T-helper 2 cell treated with Interferon-gamma antibody and Interleukin-4, amounts not matched to agents 5 μg/mL and 100 μg/mL, for 36 hours (primary cell): ENCODE measurements at regions not wholly inside any gene's neighbourhood (a gene's known extent, or its start where the extent isn't known, plus 50 kb on each side); places are given as distances from the start of the nearest gene placed in this dataset.

Source experiments
- DNase-seq: peaks from one replicate; pipeline ENCODE4 v3.0.0; 2021; ENCODE audit warnings: low spot score
- H3K27ac Mint-ChIP-seq: one replicate; pipeline ENCODE4 v1.8.0; 2021; ENCODE audit warnings: mild to moderate bottlenecking, mixed read lengths
- H3K27me3 Mint-ChIP-seq: one replicate; pipeline ENCODE4 v1.8.0; 2021; ENCODE audit warnings: low read depth, mixed read lengths
- H3K36me3 Mint-ChIP-seq: one replicate; pipeline ENCODE4 v1.8.0; 2021; ENCODE audit warnings: low read depth, mixed read lengths
- H3K4me1 Mint-ChIP-seq: one replicate; pipeline ENCODE4 v1.8.0; 2021; ENCODE audit warnings: low read depth, mixed read lengths
- H3K4me3 Mint-ChIP-seq: one replicate; pipeline ENCODE4 v1.8.0; 2022; ENCODE audit warnings: mild to moderate bottlenecking, moderate library complexity, mixed read lengths
- H3K9me3 Mint-ChIP-seq: one replicate; pipeline ENCODE4 v1.8.0; 2021; ENCODE audit warnings: mixed read lengths

- Mint-ChIP-seq H3K36me3 (no peaks in the 10 kb centered on the region), H3K27ac (no peak overlapping the region), H3K4me3 (no peak overlapping the region), H3K4me1 (peaks cover 5% of the 10 kb centered on the region), H3K27me3 (no peaks in the 10 kb centered on the region), H3K9me3 (peaks cover 9% of the 10 kb centered on the region)
- no peak for DNase-seq
Measured at GRCh38 chr14:58826845-58827686, 189.3 kb downstream of the DACT1 start.

- H3K4me1 Mint-ChIP-seq, result peaks cover 5% of the 10 kb centered on the region
- no peak for DNase-seq
- H3K27ac Mint-ChIP-seq, result no peak overlapping the region
- H3K27me3 Mint-ChIP-seq, result no peaks in the 10 kb centered on the region
- no peak overlapping the region for H3K4me3 Mint-ChIP-seq
- H3K9me3 Mint-ChIP-seq, result peaks cover 9% of the 10 kb centered on the region
- no peaks in the 10 kb centered on the region for H3K36me3 Mint-ChIP-seq
Measured at GRCh38 chr14:58828298-58828697, 190.5 kb downstream of the DACT1 start.

GRCh38 chr14:58829594-58829993 is 191.8 kb downstream of the DACT1 start:
- Mint-ChIP-seq H3K4me1 (peaks cover 5% of the 10 kb centered on the region), H3K27ac (no peak overlapping the region), H3K36me3 (no peaks in the 10 kb centered on the region), H3K27me3 (no peaks in the 10 kb centered on the region), H3K4me3 (no peak overlapping the region), H3K9me3 (peaks cover 9% of the 10 kb centered on the region)
- no peak for DNase-seq

GRCh38 chr14:58830121-58830520 is 192.4 kb downstream of the DACT1 start:
- no peak for DNase-seq
- H3K27me3 Mint-ChIP-seq, result no peaks in the 10 kb centered on the region
- peaks cover 5% of the 10 kb centered on the region for H3K4me1 Mint-ChIP-seq
- peaks cover 9% of the 10 kb centered on the region for H3K9me3 Mint-ChIP-seq
- no peak overlapping the region for H3K27ac Mint-ChIP-seq
- no peak overlapping the region for H3K4me3 Mint-ChIP-seq
- no peaks in the 10 kb centered on the region for H3K36me3 Mint-ChIP-seq

- DNase-seq, result no peak
- no peak overlapping the region for H3K27ac Mint-ChIP-seq
- no peaks in the 10 kb centered on the region for H3K36me3 Mint-ChIP-seq
- no peaks in the 10 kb centered on the region for H3K9me3 Mint-ChIP-seq
- peaks cover 5% of the 10 kb centered on the region for H3K4me1 Mint-ChIP-seq
- no peaks in the 10 kb centered on the region for H3K27me3 Mint-ChIP-seq
- H3K4me3 Mint-ChIP-seq, result no peak overlapping the region
Measured at GRCh38 chr14:58832095-58832521, 194.3 kb downstream of the DACT1 start.

GRCh38 chr14:58833634-58834378 is 196.0 kb downstream of the DACT1 start:
- Mint-ChIP-seq H3K27me3 (no peaks in the 10 kb centered on the region), H3K27ac (no peak overlapping the region), H3K4me1 (peaks cover 5% of the 10 kb centered on the region), H3K4me3 (no peak overlapping the region), H3K36me3 (no peaks in the 10 kb centered on the region), H3K9me3 (no peaks in the 10 kb centered on the region)
- no peak for DNase-seq

GRCh38 chr14:58836303-58836974 is 198.7 kb downstream of the DACT1 start:
- Mint-ChIP-seq H3K4me1 (no peaks in the 10 kb centered on the region), H3K4me3 (no peak overlapping the region), H3K27ac (no peak overlapping the region), H3K9me3 (no peaks in the 10 kb centered on the region), H3K27me3 (no peaks in the 10 kb centered on the region), H3K36me3 (no peaks in the 10 kb centered on the region)
- DNase-seq, result no peak

- Mint-ChIP-seq H3K27ac (no peak overlapping the region), H3K9me3 (no peaks in the 10 kb centered on the region), H3K4me1 (no peaks in the 10 kb centered on the region), H3K36me3 (no peaks in the 10 kb centered on the region), H3K27me3 (no peaks in the 10 kb centered on the region), H3K4me3 (no peak overlapping the region)
- no peak for DNase-seq
Measured at GRCh38 chr14:58839233-58839632, 201.5 kb downstream of the DACT1 start.

- Mint-ChIP-seq H3K27ac (no peak overlapping the region), H3K4me3 (no peak overlapping the region), H3K36me3 (no peaks in the 10 kb centered on the region), H3K27me3 (no peaks in the 10 kb centered on the region), H3K4me1 (no peaks in the 10 kb centered on the region), H3K9me3 (no peaks in the 10 kb centered on the region)
- no peak for DNase-seq
Measured at GRCh38 chr14:58844544-58844943, 206.8 kb downstream of the DACT1 start.

- Mint-ChIP-seq H3K9me3 (no peaks in the 10 kb centered on the region), H3K27me3 (no peaks in the 10 kb centered on the region), H3K36me3 (no peaks in the 10 kb centered on the region), H3K4me3 (no peak overlapping the region), H3K27ac (no peak overlapping the region), H3K4me1 (no peaks in the 10 kb centered on the region)
- DNase-seq, result no peak
Measured at GRCh38 chr14:58846682-58847465, 209.1 kb downstream of the DACT1 start.

GRCh38 chr14:58848365-58848764 is 210.6 kb downstream of the DACT1 start:
- Mint-ChIP-seq H3K4me3 (no peak overlapping the region), H3K36me3 (no peaks in the 10 kb centered on the region), H3K9me3 (no peaks in the 10 kb centered on the region), H3K4me1 (no peaks in the 10 kb centered on the region), H3K27ac (no peak overlapping the region), H3K27me3 (no peaks in the 10 kb centered on the region)
- no peak for DNase-seq

GRCh38 chr14:58849601-58850000 is 211.8 kb downstream of the DACT1 start:
- no peak for DNase-seq
- no peak overlapping the region for H3K27ac Mint-ChIP-seq
- H3K27me3 Mint-ChIP-seq, result no peaks in the 10 kb centered on the region
- H3K9me3 Mint-ChIP-seq, result no peaks in the 10 kb centered on the region
- H3K4me1 Mint-ChIP-seq, result no peaks in the 10 kb centered on the region
- no peaks in the 10 kb centered on the region for H3K36me3 Mint-ChIP-seq
- no peak overlapping the region for H3K4me3 Mint-ChIP-seq

GRCh38 chr14:58850011-58850410 is 212.2 kb downstream of the DACT1 start:
- no peak for DNase-seq

More at GRCh38 chr14:58850011-58850410, 212.2 kb downstream of the DACT1 start:
- Mint-ChIP-seq H3K4me1 (no peaks in the 10 kb centered on the region), H3K27me3 (no peaks in the 10 kb centered on the region), H3K27ac (no peak overlapping the region), H3K9me3 (no peaks in the 10 kb centered on the region), H3K36me3 (no peaks in the 10 kb centered on the region), H3K4me3 (no peak overlapping the region)
